Adrenal gland (tissue), 9 donors: ENCODE measurements at regions not wholly inside any gene's neighbourhood (a gene's known extent, or its start where the extent isn't known, plus 50 kb on each side); places are given as distances from the start of the nearest gene placed in this dataset.
"Not testable (repeated sequence)": the region's sequence is repeated elsewhere in the genome, so short reads cannot be mapped to it uniquely, and the experiment has no call there.

ENCODE experiments used
- DNase-seq, 7 donors: peaks; one replicate each; pipeline ENCODE4 v3.0.0-alpha.2; 2019 to 2020
- H3K27ac ChIP-seq, 5 donors: fragments of 200-600 bp; sonication (generic) in 4 of 5; 1 replicate in 3 of 5; 2 replicates in 2 of 5; pipeline versions ENCODE4 v1.5.1 to v1.8.0; 2016 to 2020; ENCODE audit warnings: mild to moderate bottlenecking in 1 of 5
- H3K27me3 ChIP-seq: fragments of 200-600 bp; 2 replicates; pipeline ENCODE4 v1.8.0; 2021
- H3K36me3 ChIP-seq, 2 donors: fragments of 200-600 bp; replicated peaks in 1 of 2; 1 replicate in 1 of 2; 2 replicates in 1 of 2; pipeline versions ENCODE4 v1.5.1 to v1.8.0; 2018 to 2022
- H3K4me1 ChIP-seq, 2 donors: fragments of 200-600 bp; replicated peaks in 1 of 2; 1 replicate in 1 of 2; 2 replicates in 1 of 2; pipeline versions ENCODE4 v1.5.1 to v1.8.0; 2018 to 2021
- H3K4me3 ChIP-seq, 4 donors: fragments of 200-600 bp; sonication (generic) in 3 of 4; one replicate each; pipeline ENCODE4 v1.5.1; 2016 to 2018
- H3K9me3 ChIP-seq, 3 donors: fragments of 200-600 bp; sonication (generic) in 1 of 3; replicated peaks in 1 of 3; 1 replicate in 2 of 3; 2 replicates in 1 of 3; pipeline versions ENCODE4 v1.5.1 to v1.8.0; 2016 to 2021
- POLR2A ChIP-seq, 2 donors: fragments of 450-650 bp; IDR thresholded peaks; one replicate each; pipeline ENCODE4 v1.6.1; 2017; ENCODE audit warnings: antibody characterized with exemption in 2 of 2, mild to moderate bottlenecking in 2 of 2, moderate library complexity in 1 of 2
- WGBS, 4 donors: extraction: QIAGEN DNeasy Blood & Tissue Kit in 2 of 4; methylation state at CpG; one replicate each; pipeline versions ENCODE4 v1.1.5 to v1.1.7; 2013 to 2017; 5-methylcytosine and 5-hydroxymethylcytosine counted together
- intact Hi-C, 2 donors: fragments of 100-400 bp; cut with DNase I; formaldehyde crosslinking; loops; one replicate each; pipeline versions ENCODE4 v1.14.1 to v1.15.0; 2022 to 2023
- TF ChIP-seq, protein P1 (sequence below), 6 experiments: fragments of 450-650 bp in 4 of 6; fragments of 200-600 bp in 2 of 6; sonication (generic) in 1 of 6; IDR thresholded peaks; 1 replicate in 5 of 6; 2 replicates in 1 of 6; pipeline versions ENCODE4 v1.5.1 to v1.8.0; 2016 to 2021; ENCODE audit warnings: antibody characterized with exemption in 6 of 6, mild to moderate bottlenecking in 2 of 6, moderate library complexity in 1 of 6
- donor health status: healthy with polysubstance abuse.
- donor health status: Bipolar disorder and iron deficiency.
- donor health status: DM: yes; HTN: yes; CAD: no.
- donor health status: DM: no; HTN: no; CAD: no.
- donor health status: DM: no; HTN: no; CAD: no.

DNA sequence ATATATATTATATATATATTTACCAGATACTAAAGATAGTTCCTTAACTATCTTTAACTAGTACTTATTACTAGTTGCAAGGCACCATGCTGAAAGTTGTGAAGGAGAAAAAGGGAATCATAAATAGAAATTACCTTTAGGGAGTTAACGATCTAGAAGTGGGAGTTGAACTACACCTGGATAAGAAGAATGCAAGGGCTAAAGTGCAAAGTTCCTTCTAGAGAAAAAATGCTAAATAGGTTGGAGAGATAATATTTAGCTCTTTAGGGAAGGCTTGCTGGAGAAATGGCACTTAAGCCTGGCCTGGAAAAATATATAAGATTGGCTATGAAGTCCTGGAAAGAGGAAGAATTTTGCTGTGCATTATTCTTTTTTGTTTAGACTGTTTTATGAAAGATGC is 130.6 kb upstream of the IGSF10 start:
- H3K27me3 ChIP-seq, result no peaks in the 10 kb centered on the region
- WGBS, 4 donors, result 90 to 100% (median 92%) methylated on average over 1 of the region's 1 CpG
- no peaks in the 10 kb centered on the region for H3K36me3 ChIP-seq
- no peak for DNase-seq
- no peak overlapping the region for H3K27ac ChIP-seq
- no peaks in the 10 kb centered on the region for H3K4me1 ChIP-seq
- TF ChIP-seq, protein P1, sequence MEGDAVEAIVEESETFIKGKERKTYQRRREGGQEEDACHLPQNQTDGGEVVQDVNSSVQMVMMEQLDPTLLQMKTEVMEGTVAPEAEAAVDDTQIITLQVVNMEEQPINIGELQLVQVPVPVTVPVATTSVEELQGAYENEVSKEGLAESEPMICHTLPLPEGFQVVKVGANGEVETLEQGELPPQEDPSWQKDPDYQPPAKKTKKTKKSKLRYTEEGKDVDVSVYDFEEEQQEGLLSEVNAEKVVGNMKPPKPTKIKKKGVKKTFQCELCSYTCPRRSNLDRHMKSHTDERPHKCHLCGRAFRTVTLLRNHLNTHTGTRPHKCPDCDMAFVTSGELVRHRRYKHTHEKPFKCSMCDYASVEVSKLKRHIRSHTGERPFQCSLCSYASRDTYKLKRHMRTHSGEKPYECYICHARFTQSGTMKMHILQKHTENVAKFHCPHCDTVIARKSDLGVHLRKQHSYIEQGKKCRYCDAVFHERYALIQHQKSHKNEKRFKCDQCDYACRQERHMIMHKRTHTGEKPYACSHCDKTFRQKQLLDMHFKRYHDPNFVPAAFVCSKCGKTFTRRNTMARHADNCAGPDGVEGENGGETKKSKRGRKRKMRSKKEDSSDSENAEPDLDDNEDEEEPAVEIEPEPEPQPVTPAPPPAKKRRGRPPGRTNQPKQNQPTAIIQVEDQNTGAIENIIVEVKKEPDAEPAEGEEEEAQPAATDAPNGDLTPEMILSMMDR (IDR thresholded peaks at IDR 0.05), result no peak
- no peak for TF ChIP-seq POLR2A (IDR thresholded peaks at IDR 0.05)
- no peak overlapping the region for H3K4me3 ChIP-seq
- intact Hi-C loops, result no loop called here
- no peaks in the 10 kb centered on the region for H3K9me3 ChIP-seq

GRCh38 chr3:151589311-151589710 is 128.4 kb upstream of the IGSF10 start:
- H3K4me1 ChIP-seq, result no peaks in the 10 kb centered on the region
- H3K4me3 ChIP-seq, result no peak overlapping the region
- no peaks in the 10 kb centered on the region for H3K9me3 ChIP-seq
- intact Hi-C loops, result no loop called here
- no peak for DNase-seq
- TF ChIP-seq, protein P1 (IDR thresholded peaks at IDR 0.05), result no peak
- no peak for TF ChIP-seq POLR2A (IDR thresholded peaks at IDR 0.05)
- H3K36me3 ChIP-seq, result no peaks in the 10 kb centered on the region
- H3K27ac ChIP-seq, result no peak overlapping the region
- H3K27me3 ChIP-seq, result no peaks in the 10 kb centered on the region
- 79 to 88% (median 82%) methylated on average over 3 of the region's 3 CpGs for WGBS, 4 donors

- DNase-seq, H3K4me1 ChIP-seq, H3K27ac ChIP-seq, H3K9me3 ChIP-seq, H3K36me3 ChIP-seq, intact Hi-C loops, H3K4me3 ChIP-seq, H3K27me3 ChIP-seq: not testable (repeated sequence)
- 93 to 97% (median 96%) methylated on average over 1 of the region's 1 CpG for WGBS, 4 donors
Measured at GRCh38 chr3:151587659-151588058, 126.8 kb upstream of the IGSF10 start.

DNA sequence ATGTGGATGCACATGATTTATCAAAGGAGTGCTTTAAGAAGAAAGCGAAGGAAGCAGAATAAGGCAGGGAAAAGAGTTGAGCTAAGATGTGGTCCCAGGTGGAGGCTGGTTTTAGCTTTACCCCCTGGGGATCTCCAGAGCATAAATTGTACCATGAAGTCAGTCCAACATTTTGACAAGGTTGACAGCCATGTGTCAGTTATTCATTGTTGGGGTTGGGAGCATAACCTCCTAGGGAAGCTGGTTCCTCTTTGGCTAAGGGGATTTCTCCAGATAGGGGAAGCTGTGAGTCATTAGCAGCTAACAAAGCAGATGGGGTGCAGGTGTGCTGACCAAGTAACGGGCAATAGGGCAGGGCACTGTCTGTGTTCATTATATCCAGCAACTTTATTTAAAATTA is 123.7 kb upstream of the IGSF10 start:
- Histone ChIP-seq H3K4me3 (no peak overlapping the region), H3K27ac (no peak overlapping the region), H3K9me3 (no peaks in the 10 kb centered on the region), H3K36me3 (no peaks in the 10 kb centered on the region), H3K27me3 (no peaks in the 10 kb centered on the region), H3K4me1 (peaks cover 3 to 4% of the 10 kb centered on the region in 2 donors)
- TF ChIP-seq, protein P1 (IDR thresholded peaks at IDR 0.05), result no peak
- no peak for TF ChIP-seq POLR2A (IDR thresholded peaks at IDR 0.05)
- WGBS, 4 donors, result 78 to 87% (median 82%) methylated on average over 2 of the region's 2 CpGs
- intact Hi-C loops, result no loop called here
- no peak for DNase-seq

GRCh38 chr3:151581035-151581434 is 120.2 kb upstream of the IGSF10 start:
- no peak for DNase-seq
- Histone ChIP-seq H3K4me1 (peaks cover 3 to 4% of the 10 kb centered on the region in 2 donors), H3K9me3 (no peaks in the 10 kb centered on the region), H3K27ac (no peak overlapping the region), H3K36me3 (no peaks in the 10 kb centered on the region), H3K4me3 (no peak overlapping the region), H3K27me3 (no peaks in the 10 kb centered on the region)
- intact Hi-C loops, result no loop called here
- 71 to 81% (median 77%) methylated on average over 2 of the region's 2 CpGs for WGBS, 4 donors
- TF ChIP-seq, protein P1 (IDR thresholded peaks at IDR 0.05), result no peak
- no peak for TF ChIP-seq POLR2A (IDR thresholded peaks at IDR 0.05)
